Activated naive CD4-positive, alpha-beta T cell treated with anti-CD3 and anti-CD28 coated beads, Interleukin-2, amount 50 U/mL, for 24 hours (primary cell): ENCODE measurements at regions not wholly inside any gene's neighbourhood (a gene's known extent, or its start where the extent isn't known, plus 50 kb on each side); places are given as distances from the start of the nearest gene placed in this dataset.
"Not testable (repeated sequence)": the region's sequence is repeated elsewhere in the genome, so short reads cannot be mapped to it uniquely, and the experiment has no call there.

Experiments used
- H3K27ac Mint-ChIP-seq: one replicate; pipeline ENCODE4 v1.8.0; 2021; ENCODE audit warnings: mild to moderate bottlenecking, mixed read lengths
- H3K27me3 Mint-ChIP-seq: one replicate; pipeline ENCODE4 v1.8.0; 2021; ENCODE audit warnings: mixed read lengths
- H3K36me3 Mint-ChIP-seq: one replicate; pipeline ENCODE4 v1.8.0; 2021; ENCODE audit warnings: mixed read lengths
- H3K4me1 Mint-ChIP-seq: one replicate; pipeline ENCODE4 v1.8.0; 2021; ENCODE audit warnings: mixed read lengths
- H3K4me3 Mint-ChIP-seq: one replicate; pipeline ENCODE4 v1.8.0; 2021; ENCODE audit warnings: mild to moderate bottlenecking, mixed read lengths
- H3K9me3 Mint-ChIP-seq: one replicate; pipeline ENCODE4 v1.8.0; 2021; ENCODE audit warnings: mixed read lengths

DNA sequence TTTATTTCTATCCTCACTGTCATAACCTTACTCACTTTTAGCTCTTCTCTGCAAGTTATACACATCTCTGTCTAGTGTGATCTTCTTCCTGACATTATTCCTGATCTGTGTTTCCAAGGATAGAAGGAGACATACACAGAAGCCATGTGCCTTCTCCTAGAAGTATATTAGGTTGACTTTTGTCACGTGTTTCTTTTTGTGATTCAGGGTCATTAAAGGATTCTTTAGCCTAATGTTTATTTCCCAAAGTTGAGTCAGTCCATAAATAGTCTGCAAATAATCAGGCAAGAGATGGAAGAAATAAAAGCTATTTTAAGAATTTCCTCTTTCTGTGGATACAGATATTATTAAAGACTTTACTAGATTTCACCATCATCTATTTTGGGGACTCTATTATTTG, 214.1 kb upstream of the GOT2 start:
- Mint-ChIP-seq H3K27me3 (peaks cover 2% of the 10 kb centered on the region), H3K4me3 (no peak overlapping the region), H3K27ac (no peak overlapping the region), H3K36me3 (no peaks in the 10 kb centered on the region), H3K9me3 (peaks cover 6% of the 10 kb centered on the region), H3K4me1 (no peaks in the 10 kb centered on the region)

DNA sequence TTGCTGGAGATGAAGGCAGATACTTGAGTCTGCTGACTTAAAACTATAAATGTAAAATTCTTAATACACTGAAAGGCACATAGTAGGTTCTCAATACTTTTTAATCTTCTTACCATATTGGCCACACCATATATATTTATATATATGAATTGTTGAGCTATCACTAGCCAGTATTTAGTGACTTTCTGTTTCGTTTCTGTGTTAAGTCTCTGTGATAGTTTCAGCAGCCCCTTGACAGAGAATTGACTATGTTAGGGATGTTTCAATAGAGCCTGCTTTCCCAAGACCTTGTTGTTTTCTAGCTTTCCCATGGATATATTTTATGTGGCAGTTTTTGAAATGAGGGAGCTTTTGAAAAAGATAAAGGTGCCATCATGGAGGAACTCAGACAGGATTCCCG, 206.5 kb upstream of the GOT2 start:
- no peak overlapping the region for H3K27ac Mint-ChIP-seq
- no peaks in the 10 kb centered on the region for H3K9me3 Mint-ChIP-seq
- no peaks in the 10 kb centered on the region for H3K27me3 Mint-ChIP-seq
- H3K4me3 Mint-ChIP-seq = no peak overlapping the region
- no peaks in the 10 kb centered on the region for H3K36me3 Mint-ChIP-seq
- H3K4me1 Mint-ChIP-seq = no peaks in the 10 kb centered on the region

GRCh38 chr16:58938811-58939210, 204.7 kb upstream of the GOT2 start:
- Mint-ChIP-seq H3K4me1 (no peaks in the 10 kb centered on the region), H3K27me3 (no peaks in the 10 kb centered on the region), H3K36me3 (no peaks in the 10 kb centered on the region), H3K4me3 (no peak overlapping the region), H3K9me3 (no peaks in the 10 kb centered on the region), H3K27ac (no peak overlapping the region)

GRCh38 chr16:58937661-58938060, 203.5 kb upstream of the GOT2 start:
- H3K27ac Mint-ChIP-seq = no peak overlapping the region
- no peaks in the 10 kb centered on the region for H3K9me3 Mint-ChIP-seq
- no peaks in the 10 kb centered on the region for H3K36me3 Mint-ChIP-seq

DNA sequence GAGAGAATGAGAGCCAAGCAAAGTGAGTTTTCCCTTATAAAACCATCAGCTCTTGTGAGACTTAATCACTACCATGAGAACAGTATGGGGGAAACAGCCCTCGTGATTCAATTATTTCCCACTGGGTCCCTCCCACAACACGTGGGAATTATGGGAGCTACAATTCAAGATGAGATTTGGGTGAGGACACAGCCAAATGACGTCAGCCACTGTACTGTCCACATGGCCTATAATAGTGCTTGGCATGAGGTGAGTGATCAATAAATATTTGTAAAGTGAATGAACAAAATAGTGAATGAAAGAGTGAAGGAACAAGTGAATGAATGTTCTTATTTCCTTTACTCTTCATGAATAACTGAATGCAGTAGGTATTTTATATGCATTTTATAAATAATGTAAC, 199.1 kb upstream of the GOT2 start:
- H3K9me3 Mint-ChIP-seq = no peaks in the 10 kb centered on the region
- no peaks in the 10 kb centered on the region for H3K36me3 Mint-ChIP-seq
- H3K4me3 Mint-ChIP-seq = no peak overlapping the region
- no peaks in the 10 kb centered on the region for H3K4me1 Mint-ChIP-seq
- no peak overlapping the region for H3K27ac Mint-ChIP-seq
- H3K27me3 Mint-ChIP-seq = peaks cover 1% of the 10 kb centered on the region

More at GRCh38 chr16:58937661-58938060, 203.5 kb upstream of the GOT2 start:
- no peaks in the 10 kb centered on the region for H3K27me3 Mint-ChIP-seq
- H3K4me3 Mint-ChIP-seq = no peak overlapping the region
- no peaks in the 10 kb centered on the region for H3K4me1 Mint-ChIP-seq

DNA sequence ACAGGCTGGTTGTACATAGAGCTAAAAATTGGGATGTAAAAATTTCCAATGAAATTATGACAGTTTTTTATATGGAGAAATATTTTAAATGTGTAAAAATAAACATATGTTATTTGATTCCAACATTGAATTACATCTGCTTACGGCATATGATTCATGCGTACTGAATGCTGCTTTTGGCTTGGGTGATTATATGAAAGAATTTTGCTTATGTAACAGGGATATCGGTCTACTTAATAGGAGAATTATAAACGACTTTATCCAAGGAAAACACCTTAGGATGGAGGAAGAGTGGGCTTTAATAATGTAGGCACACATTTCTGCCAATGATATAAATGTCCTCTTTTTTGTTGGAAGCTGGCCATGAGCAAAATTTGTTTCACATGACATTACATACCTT, 197.3 kb upstream of the GOT2 start:
- H3K27me3 Mint-ChIP-seq = peaks cover 1% of the 10 kb centered on the region
- no peak overlapping the region for H3K4me3 Mint-ChIP-seq
- H3K4me1 Mint-ChIP-seq = no peaks in the 10 kb centered on the region
- H3K36me3 Mint-ChIP-seq = no peaks in the 10 kb centered on the region
- H3K9me3 Mint-ChIP-seq = no peaks in the 10 kb centered on the region
- no peak overlapping the region for H3K27ac Mint-ChIP-seq

GRCh38 chr16:58923094-58923493, 189.0 kb upstream of the GOT2 start:
- peaks cover 5% of the 10 kb centered on the region for H3K9me3 Mint-ChIP-seq
- H3K36me3 Mint-ChIP-seq = no peaks in the 10 kb centered on the region
- H3K4me1 Mint-ChIP-seq = no peaks in the 10 kb centered on the region
- no peaks in the 10 kb centered on the region for H3K27me3 Mint-ChIP-seq
- no peak overlapping the region for H3K4me3 Mint-ChIP-seq
- no peak overlapping the region for H3K27ac Mint-ChIP-seq

DNA sequence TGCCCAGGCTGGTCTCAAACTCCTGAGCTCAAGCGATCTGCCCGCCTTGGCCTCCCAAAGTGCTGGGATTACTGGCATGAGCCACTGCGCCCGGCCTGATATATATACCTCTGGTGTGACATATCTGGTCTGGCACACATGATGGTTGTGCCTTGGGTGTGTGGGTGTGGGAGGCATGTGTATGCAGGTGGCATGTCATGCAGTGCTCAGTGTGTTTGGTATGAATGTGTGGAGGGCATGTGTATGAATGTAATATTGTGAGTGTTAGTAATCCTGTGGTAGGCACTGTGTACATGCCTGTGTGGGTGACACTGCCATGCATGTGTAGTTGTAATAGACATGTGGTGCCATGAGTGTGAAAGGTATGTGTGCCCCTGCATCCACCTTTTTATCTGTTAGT, 179.3 kb upstream of the GOT2 start:
- H3K9me3 Mint-ChIP-seq = peaks cover 5% of the 10 kb centered on the region
- no peak overlapping the region for H3K27ac Mint-ChIP-seq
- H3K4me1 Mint-ChIP-seq = no peaks in the 10 kb centered on the region
- H3K4me3 Mint-ChIP-seq = no peak overlapping the region
- peaks cover 2% of the 10 kb centered on the region for H3K27me3 Mint-ChIP-seq
- no peaks in the 10 kb centered on the region for H3K36me3 Mint-ChIP-seq

GRCh38 chr16:58912571-58912970, 178.5 kb upstream of the GOT2 start:
- Mint-ChIP-seq H3K36me3 (no peaks in the 10 kb centered on the region), H3K4me1 (no peaks in the 10 kb centered on the region), H3K4me3 (no peak overlapping the region), H3K27me3 (peaks cover 2% of the 10 kb centered on the region), H3K27ac (no peak overlapping the region), H3K9me3 (peaks cover 5% of the 10 kb centered on the region)

DNA sequence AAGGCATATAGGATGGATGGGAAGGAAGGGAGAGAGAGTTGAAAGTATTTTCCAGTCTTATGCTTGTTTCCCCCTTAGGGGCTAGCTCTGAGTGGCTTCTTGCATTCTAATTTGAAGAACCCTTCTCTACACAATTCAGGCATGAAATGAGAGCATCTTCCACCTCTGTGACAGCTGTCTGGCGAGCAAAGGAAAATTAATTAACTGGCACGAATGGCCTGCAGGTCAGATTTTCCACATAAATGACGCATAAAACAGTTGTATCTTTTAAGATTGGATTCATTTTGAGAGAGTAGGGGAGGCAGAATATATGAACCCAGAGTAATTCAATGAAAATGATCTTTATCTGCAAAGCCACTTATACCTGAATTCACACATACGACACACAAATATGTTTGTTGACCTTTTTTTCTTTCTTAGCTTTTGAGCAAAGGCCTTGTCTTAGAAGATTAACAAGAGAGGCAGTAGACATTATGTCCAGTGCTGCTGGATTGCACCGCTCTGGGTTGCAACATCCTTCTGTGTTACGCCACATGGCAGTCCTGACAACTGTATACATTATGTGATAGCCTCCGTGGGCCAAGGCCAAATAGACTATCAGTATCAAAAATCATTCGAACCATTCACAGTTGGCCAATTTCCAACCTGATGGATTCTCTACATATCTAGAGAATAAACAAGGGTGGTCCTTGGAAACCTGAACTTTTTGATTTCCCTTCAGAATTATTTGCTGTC, 173.0 kb upstream of the GOT2 start:
- Mint-ChIP-seq H3K4me3 (no peak overlapping the region), H3K27ac (no peak overlapping the region), H3K27me3 (peaks cover 2% of the 10 kb centered on the region), H3K9me3 (no peaks in the 10 kb centered on the region), H3K4me1 (no peaks in the 10 kb centered on the region), H3K36me3 (no peaks in the 10 kb centered on the region)

GRCh38 chr16:58904291-58904690, 170.2 kb upstream of the GOT2 start:
- Mint-ChIP-seq H3K27ac (no peak overlapping the region), H3K27me3 (no peaks in the 10 kb centered on the region), H3K9me3 (no peaks in the 10 kb centered on the region), H3K36me3 (no peaks in the 10 kb centered on the region), H3K4me1 (no peaks in the 10 kb centered on the region), H3K4me3 (no peak overlapping the region)

- Mint-ChIP-seq H3K9me3 (peaks cover 5% of the 10 kb centered on the region), H3K36me3 (no peaks in the 10 kb centered on the region), H3K27ac (no peak overlapping the region), H3K4me1 (no peaks in the 10 kb centered on the region), H3K4me3 (no peak overlapping the region), H3K27me3 (no peaks in the 10 kb centered on the region)
These were observed 155.4 kb upstream of the GOT2 start for GRCh38 chr16:58889516-58889915.

DNA sequence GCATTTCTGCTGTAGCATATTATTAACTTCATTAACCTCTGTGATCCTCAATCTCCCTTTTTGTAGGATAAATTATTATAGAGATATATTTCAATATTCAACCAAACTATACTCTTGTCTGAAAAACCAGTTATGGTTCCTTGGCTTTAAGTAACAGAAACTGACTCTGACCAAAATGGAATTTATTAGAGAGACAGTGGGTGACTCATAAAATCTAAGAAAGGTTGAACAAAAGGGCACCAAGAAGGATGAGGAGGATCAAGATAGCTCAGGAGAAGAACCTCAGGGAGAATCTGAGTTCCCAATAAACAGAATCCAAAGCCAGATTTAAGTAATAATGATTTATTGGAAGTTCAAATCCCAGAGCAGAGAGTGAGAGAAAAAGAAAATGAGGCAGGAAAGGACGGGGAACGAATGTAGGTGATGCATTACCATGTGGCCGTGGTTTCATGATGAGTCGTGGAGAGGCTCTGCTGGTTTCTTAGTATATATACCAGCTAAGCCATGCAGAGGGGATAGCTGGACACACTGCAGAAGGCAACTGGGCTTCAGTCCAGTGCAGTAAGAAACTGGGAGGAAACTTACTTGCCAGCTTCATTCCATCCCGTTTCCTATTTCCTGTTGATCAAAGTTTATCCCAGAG, 151.5 kb upstream of the GOT2 start:
- Mint-ChIP-seq H3K4me1 (no peaks in the 10 kb centered on the region), H3K9me3 (peaks cover 4% of the 10 kb centered on the region), H3K36me3 (no peaks in the 10 kb centered on the region), H3K27me3 (peaks cover 7% of the 10 kb centered on the region), H3K27ac (no peak overlapping the region), H3K4me3 (no peak overlapping the region)

GRCh38 chr16:58884141-58884540, 150.0 kb upstream of the GOT2 start:
- no peak overlapping the region for H3K27ac Mint-ChIP-seq
- peaks cover 10% of the 10 kb centered on the region for H3K27me3 Mint-ChIP-seq
- no peaks in the 10 kb centered on the region for H3K36me3 Mint-ChIP-seq
- H3K4me1 Mint-ChIP-seq = no peaks in the 10 kb centered on the region
- peaks cover 4% of the 10 kb centered on the region for H3K9me3 Mint-ChIP-seq
- H3K4me3 Mint-ChIP-seq = no peak overlapping the region

GRCh38 chr16:58883131-58883530, 149.0 kb upstream of the GOT2 start:
- peaks cover 12% of the 10 kb centered on the region for H3K27me3 Mint-ChIP-seq
- no peak overlapping the region for H3K27ac Mint-ChIP-seq
- H3K4me3 Mint-ChIP-seq = no peak overlapping the region
- H3K9me3 Mint-ChIP-seq = peaks cover 7% of the 10 kb centered on the region
- H3K36me3 Mint-ChIP-seq = no peaks in the 10 kb centered on the region
- H3K4me1 Mint-ChIP-seq = no peaks in the 10 kb centered on the region

- H3K4me3 Mint-ChIP-seq = no peak overlapping the region
- peaks cover 12% of the 10 kb centered on the region for H3K27me3 Mint-ChIP-seq
- no peak overlapping the region for H3K27ac Mint-ChIP-seq
- no peaks in the 10 kb centered on the region for H3K36me3 Mint-ChIP-seq
- no peaks in the 10 kb centered on the region for H3K4me1 Mint-ChIP-seq
- H3K9me3 Mint-ChIP-seq = peaks cover 13% of the 10 kb centered on the region
These were observed 148.2 kb upstream of the GOT2 start for GRCh38 chr16:58882292-58882691.

GRCh38 chr16:58878641-58879040, 144.5 kb upstream of the GOT2 start:
- H3K9me3 Mint-ChIP-seq, H3K27me3 Mint-ChIP-seq, H3K27ac Mint-ChIP-seq, H3K4me1 Mint-ChIP-seq, H3K4me3 Mint-ChIP-seq, H3K36me3 Mint-ChIP-seq: not testable (repeated sequence)
